Astrocyte (in vitro differentiated cells and primary cell): ENCODE measurements at regions not wholly inside any gene's neighbourhood (a gene's known extent, or its start where the extent isn't known, plus 50 kb on each side); places are given as distances from the start of the nearest gene placed in this dataset.

ENCODE experiments used
- EZH2 ChIP-seq: IDR thresholded peaks from 2 replicates; pipeline ENCODE4 v1.6.1; 2012; ENCODE audit warnings: mild to moderate bottlenecking, low read length, inconsistent platforms; ENCODE audit not compliant: insufficient read depth
- TF ChIP-seq, protein P1 (sequence below): IDR thresholded peaks from 2 replicates; pipeline ENCODE4 v1.5.1; 2011; ENCODE audit warnings: low read depth, mild to moderate bottlenecking, inconsistent platforms, low read length, moderate library complexity; ENCODE audit not compliant: insufficient read depth

DNA sequence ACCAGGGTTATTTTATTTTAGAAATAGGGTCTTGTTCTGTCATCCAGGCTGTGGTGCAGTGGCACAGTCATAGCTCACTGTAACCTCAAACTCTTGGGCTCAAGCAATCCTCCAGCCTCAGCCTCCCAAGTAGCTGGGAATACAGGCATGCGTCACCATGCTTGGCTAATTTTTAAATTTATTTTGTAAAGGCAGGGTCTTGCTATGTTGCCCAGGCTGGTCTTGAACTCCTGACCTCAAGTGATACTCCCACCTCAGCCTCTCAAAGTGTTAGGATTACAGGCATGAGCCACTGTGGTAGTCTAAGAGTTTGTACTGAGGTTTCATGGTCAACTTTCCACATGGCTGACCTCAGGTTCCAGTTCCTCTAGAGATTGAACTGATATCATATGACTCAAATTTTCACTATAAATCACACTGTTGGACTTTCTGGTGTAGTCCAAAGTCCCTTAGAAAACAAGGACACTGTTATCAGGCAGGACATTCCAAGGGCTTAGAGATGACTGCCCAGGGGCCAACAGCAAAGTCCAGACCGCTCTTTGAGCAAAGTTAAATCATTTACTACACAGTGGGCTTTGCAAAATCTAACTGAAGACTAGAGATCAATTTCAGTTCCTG, 82.0 kb upstream of the MEX3C start:
- TF ChIP-seq, protein P1, sequence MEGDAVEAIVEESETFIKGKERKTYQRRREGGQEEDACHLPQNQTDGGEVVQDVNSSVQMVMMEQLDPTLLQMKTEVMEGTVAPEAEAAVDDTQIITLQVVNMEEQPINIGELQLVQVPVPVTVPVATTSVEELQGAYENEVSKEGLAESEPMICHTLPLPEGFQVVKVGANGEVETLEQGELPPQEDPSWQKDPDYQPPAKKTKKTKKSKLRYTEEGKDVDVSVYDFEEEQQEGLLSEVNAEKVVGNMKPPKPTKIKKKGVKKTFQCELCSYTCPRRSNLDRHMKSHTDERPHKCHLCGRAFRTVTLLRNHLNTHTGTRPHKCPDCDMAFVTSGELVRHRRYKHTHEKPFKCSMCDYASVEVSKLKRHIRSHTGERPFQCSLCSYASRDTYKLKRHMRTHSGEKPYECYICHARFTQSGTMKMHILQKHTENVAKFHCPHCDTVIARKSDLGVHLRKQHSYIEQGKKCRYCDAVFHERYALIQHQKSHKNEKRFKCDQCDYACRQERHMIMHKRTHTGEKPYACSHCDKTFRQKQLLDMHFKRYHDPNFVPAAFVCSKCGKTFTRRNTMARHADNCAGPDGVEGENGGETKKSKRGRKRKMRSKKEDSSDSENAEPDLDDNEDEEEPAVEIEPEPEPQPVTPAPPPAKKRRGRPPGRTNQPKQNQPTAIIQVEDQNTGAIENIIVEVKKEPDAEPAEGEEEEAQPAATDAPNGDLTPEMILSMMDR, result no peak
- TF ChIP-seq EZH2, result no peak
